GM13977 (cell line): ENCODE measurements at regions not wholly inside any gene's neighbourhood (a gene's known extent, or its start where the extent isn't known, plus 50 kb on each side); places are given as distances from the start of the nearest gene placed in this dataset.

Source experiments
- DNase-seq: peaks from one replicate; pipeline ENCODE4 v3.0.0; 2012; ENCODE audit warnings: low spot score
- in situ Hi-C: fragments of 300-500 bp; cut with MboI; formaldehyde crosslinking; loops from one replicate; pipeline ENCODE4 v1.12.0; 2022; ENCODE audit warnings: low sequenced_read_pairs, low pct_unique_long_range_greater_than_20kb, mixed read lengths, inconsistent platforms; ENCODE audit not compliant: unreplicated experiment
- TF ChIP-seq, protein P1 (sequence below): IDR thresholded peaks from 2 replicates; pipeline ENCODE4 v1.5.1; 2012; ENCODE audit warnings: mild to moderate bottlenecking, control low read depth; ENCODE audit not compliant: insufficient read depth; ENCODE audit errors: extremely low read depth, missing control alignments

DNA sequence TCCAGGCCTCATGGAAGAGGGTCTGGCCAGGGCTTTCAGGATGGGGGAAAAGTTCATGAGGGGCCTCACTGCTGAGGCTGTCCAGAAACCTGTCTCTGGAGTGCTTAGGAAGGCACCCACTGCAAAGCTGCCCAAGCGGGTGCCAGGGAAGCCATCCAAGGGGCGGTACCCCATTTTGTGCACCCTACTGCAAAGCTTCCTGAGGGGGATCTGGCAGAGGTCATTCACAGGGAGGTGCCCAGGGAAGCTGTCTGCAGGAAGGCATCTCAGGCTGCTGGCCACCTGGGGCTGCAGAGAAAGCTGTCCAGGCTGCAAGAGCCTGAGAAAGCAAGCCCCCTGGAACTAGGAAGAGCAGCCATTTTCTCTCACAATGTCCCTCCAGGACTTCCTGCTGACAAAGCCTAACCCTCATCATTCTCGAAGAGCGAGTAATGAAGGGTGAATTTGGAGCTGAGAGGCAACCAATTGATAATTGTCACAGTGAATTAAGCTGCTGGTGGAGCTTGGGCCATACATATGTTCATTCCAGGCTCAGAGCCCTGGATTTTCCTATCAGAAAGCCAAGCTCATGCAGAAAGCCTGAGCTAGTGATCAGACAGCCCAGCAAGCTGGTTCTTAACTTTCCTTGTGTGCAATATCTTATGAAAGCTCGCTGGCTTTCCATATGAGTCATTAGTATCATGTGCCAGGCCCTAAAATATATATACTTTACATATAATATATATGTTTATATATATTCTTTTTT lies 62.2 kb upstream of the SLC22A16 start:
- in situ Hi-C loops: loop anchor here (10.0 kb wide), 1 partner anchor 416 kb away; the partner anchor contains the start of gene GTF3C6
- DNase-seq: no peak
- TF ChIP-seq, protein P1, sequence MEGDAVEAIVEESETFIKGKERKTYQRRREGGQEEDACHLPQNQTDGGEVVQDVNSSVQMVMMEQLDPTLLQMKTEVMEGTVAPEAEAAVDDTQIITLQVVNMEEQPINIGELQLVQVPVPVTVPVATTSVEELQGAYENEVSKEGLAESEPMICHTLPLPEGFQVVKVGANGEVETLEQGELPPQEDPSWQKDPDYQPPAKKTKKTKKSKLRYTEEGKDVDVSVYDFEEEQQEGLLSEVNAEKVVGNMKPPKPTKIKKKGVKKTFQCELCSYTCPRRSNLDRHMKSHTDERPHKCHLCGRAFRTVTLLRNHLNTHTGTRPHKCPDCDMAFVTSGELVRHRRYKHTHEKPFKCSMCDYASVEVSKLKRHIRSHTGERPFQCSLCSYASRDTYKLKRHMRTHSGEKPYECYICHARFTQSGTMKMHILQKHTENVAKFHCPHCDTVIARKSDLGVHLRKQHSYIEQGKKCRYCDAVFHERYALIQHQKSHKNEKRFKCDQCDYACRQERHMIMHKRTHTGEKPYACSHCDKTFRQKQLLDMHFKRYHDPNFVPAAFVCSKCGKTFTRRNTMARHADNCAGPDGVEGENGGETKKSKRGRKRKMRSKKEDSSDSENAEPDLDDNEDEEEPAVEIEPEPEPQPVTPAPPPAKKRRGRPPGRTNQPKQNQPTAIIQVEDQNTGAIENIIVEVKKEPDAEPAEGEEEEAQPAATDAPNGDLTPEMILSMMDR: no peak

DNA sequence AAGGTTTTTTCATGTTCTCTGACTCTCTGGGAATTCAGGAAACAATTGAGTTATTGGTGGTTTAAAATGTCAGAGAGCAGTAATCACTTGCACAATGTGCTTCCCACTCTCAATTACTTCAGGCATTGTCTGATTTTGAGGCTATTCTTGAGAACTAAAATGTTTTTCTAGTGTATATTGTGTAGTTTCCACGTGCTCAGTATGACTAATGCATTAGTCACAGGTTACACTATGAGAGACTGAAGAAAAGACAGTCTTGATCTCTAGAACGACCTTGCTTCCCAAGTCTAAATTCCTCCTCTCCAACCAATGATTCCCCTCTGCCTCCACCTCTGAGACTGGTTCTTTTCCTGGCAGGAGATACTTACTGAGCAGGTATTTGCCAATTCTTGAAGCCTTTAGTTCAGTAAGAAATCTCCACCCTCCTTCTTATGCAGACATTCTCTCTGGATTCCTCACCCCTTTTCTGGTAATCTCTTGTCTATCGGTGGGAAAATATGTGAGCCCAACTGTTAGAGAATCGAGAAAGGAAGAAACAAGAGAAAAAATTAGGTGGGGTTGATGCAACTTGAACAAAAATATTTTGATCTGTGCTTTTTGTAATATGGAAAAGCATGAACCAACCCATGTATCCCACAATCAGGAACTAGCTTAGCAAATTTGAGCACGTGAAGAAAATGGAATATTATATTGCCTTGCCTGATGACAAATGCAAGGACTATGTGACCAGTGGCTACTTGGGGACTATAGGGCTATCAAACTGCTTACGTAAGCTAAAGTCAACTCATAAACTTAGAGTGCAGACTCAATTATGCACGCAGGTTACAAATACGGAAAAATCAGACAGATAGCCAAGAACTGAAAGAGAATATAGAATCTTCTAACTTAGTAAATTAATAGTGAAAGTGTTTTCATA lies 61.1 kb upstream of the SLC22A16 start:
- DNase-seq: peak; percentile 30
- TF ChIP-seq, protein P1: no peak
- in situ Hi-C loops: loop anchor here (10.0 kb wide), 1 partner anchor 417 kb away; the partner anchor contains the start of gene GTF3C6

DNA sequence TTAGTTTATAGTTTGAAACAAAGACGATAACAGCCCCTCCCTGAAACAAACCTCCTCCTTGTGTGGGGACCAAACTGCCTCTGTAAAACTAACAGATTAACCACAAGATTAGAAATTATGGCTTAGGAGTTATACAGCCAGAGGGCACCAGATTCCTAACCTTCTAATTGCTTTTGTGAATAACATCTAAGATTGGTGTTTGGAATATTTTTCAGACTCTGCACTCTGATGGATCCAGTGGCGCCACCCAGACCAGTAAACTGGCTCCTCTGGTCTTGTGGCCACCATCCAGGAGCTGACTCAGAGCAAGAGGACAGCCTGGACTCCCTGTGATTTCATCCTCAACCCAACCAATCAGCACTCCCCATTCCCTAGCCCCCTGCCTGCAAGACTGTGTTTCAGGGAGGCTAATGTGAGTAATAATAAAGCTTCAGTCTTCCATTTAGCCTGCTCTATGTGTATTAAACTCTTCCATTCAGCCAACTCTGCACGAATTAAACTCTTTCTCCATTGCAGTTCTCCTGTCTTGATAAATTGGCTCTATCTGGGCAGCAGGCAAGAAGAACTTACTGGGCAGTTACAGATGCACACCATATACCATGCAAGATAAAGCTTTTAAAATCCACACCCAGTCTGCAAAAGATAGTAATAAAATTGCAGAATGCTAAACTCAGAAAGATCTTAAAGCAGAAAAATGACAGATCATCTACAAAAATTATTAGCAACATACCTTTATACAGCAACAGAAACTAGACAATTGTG lies 58.5 kb upstream of the SLC22A16 start:
- TF ChIP-seq, protein P1: peak; percentile 7
- in situ Hi-C loops: loop anchor here (10.0 kb wide), 1 partner anchor 420 kb away; the partner anchor contains the start of gene GTF3C6
- no peak for DNase-seq

DNA sequence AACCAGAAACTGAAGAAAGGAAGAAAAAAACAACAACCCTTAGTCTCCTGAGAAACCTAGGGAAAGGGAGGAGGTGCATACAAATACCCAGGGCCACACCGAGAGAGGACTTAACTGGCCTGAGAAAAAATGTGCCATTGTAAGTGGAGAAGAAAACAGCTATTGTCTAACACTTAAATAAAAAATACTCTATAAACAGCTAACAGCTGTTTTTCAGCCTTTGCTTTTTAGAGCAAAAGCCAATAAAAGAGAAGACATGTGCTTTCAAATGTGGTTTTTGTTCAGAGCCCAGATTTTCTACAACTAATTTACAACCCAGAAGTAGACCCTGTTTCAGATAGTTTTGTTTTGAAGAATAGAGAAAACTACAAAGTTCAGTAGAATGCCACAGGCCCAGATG lies 56.0 kb upstream of the SLC22A16 start:
- DNase-seq: no peak
- TF ChIP-seq, protein P1: no peak
- in situ Hi-C loops: loop anchor here (10.0 kb wide), 1 partner anchor 422 kb away; the partner anchor contains the start of gene GTF3C6

DNA sequence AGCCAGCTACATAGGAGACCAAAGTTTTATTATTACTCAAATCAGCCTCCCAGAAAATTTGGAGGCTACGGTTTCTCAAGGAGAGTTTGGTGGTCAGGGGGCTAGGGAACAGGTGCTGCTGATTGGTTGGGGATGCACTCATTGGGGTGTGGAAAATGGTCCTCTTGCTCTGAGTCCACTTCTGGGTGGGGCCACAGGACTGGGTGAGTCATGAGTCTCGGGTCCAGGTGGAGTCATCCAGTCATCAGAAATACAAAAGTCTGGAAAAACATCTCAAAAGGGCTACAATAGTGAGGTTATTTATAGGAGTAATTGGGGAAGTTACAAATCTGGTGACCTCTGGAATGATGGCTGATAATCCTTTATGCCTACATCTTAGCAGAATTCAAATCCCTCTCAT lies 54.3 kb upstream of the SLC22A16 start:
- DNase-seq: no peak
- in situ Hi-C loops: loop anchor here (10.0 kb wide), 1 partner anchor 424 kb away; the partner anchor contains the start of gene GTF3C6
- TF ChIP-seq, protein P1: no peak

DNA sequence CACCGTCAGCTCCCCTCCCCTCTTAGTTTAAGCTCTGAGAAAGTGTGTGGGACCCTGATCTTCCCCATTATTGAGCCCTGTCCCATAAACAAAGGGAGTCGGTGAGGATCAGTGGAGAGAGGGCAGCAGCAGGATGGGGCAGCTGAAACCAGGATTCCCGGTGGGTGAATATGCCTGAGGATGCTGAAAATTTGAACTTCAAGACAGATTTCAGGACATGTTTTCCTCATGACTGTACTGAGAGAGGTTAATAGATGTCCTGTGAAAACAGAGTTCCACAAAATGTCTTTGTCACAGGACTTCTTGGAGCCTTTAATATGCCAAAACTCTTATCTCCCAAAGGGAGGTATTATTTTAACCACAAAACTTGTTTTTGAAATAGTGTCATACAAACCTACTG lies 53.5 kb upstream of the SLC22A16 start:
- no peak for DNase-seq
- in situ Hi-C loops: loop anchor here (10.0 kb wide), 2 partner anchors 425 to 465 kb away; partner anchors contain the start of gene GTF3C6
- TF ChIP-seq, protein P1: no peak
